WTC11 (cell line): ENCODE measurements at regions not wholly inside any gene's neighbourhood (a gene's known extent, or its start where the extent isn't known, plus 50 kb on each side); places are given as distances from the start of the nearest gene placed in this dataset.

Experiments used
- ATAC-seq: fragments of 200-7000 bp; cut with Tn5 transposase; 2 replicates; pipeline ENCODE4 v1.10.0; 2021; ENCODE audit warnings: mild to moderate bottlenecking, moderate library complexity
- CTCF ChIA-PET: fragments of 300-600 bp; sonication (Branson Sonifier 250); formaldehyde crosslinking; loops from one replicate; lab custom pipeline; 2021; ENCODE audit warnings: antibody characterized with exemption; lab: Charles Lee
- POLR2A ChIA-PET: fragments of 350-600 bp; sonication (Branson Sonifier 250); formaldehyde crosslinking; loops from one replicate; lab custom pipeline; 2021; ENCODE audit warnings: antibody characterized with exemption; lab: Charles Lee
- DNase-seq: peaks from one replicate; pipeline ENCODE4 v3.0.0; 2021; ENCODE audit warnings: low spot score
- H3K27ac Mint-ChIP-seq: 2 replicates; pipeline ENCODE4 v1.8.0; 2021; ENCODE audit warnings: mixed read lengths
- H3K27me3 Mint-ChIP-seq: 2 replicates; pipeline ENCODE4 v1.8.0; 2021; ENCODE audit warnings: low read depth, mild to moderate bottlenecking, moderate library complexity, mixed read lengths
- H3K36me3 Mint-ChIP-seq: 2 replicates; pipeline ENCODE4 v1.8.0; 2021; ENCODE audit warnings: mixed read lengths
- H3K4me1 Mint-ChIP-seq: 2 replicates; pipeline ENCODE4 v1.8.0; 2022; ENCODE audit warnings: mixed read lengths
- H3K4me3 Mint-ChIP-seq: 2 replicates; pipeline ENCODE4 v1.8.0; 2021; ENCODE audit warnings: mild to moderate bottlenecking, moderate library complexity, mixed read lengths
- H3K9me3 Mint-ChIP-seq: 2 replicates; pipeline ENCODE4 v1.8.0; 2021; ENCODE audit warnings: mixed read lengths
- ATF1 ChIP-seq: sonication (generic); formaldehyde crosslinking; IDR thresholded peaks from 2 replicates; pipeline ENCODE4 v1.8.1; 2023; ENCODE audit warnings: mild to moderate bottlenecking, moderate library complexity, missing genetic modification reagents
- CREM ChIP-seq: sonication (generic); formaldehyde crosslinking; IDR thresholded peaks from 2 replicates; pipeline ENCODE4 v1.8.1; 2022; ENCODE audit warnings: mild to moderate bottlenecking, missing genetic modification reagents, moderate library complexity
- ELF4 ChIP-seq: sonication (generic); formaldehyde crosslinking; IDR thresholded peaks from 2 replicates; pipeline ENCODE4 v1.8.1; 2022; ENCODE audit warnings: low read depth, mild to moderate bottlenecking, moderate library complexity, missing genetic modification reagents
- FOXJ3 ChIP-seq: sonication (generic); formaldehyde crosslinking; IDR thresholded peaks from 2 replicates; pipeline ENCODE4 v1.9.0; 2021; ENCODE audit warnings: missing genetic modification reagents, mild to moderate bottlenecking, borderline replicate concordance
- GTF2I ChIP-seq: fragments of 250-450 bp; sonication (Bioruptor Pico); conservative IDR thresholded peaks from 2 replicates; pipeline ENCODE4 v1.4.0; 2021; ENCODE audit warnings: mild to moderate bottlenecking
- NR1H2 ChIP-seq: sonication (generic); formaldehyde crosslinking; IDR thresholded peaks from 2 replicates; pipeline ENCODE4 v1.9.0; 2021; ENCODE audit warnings: mild to moderate bottlenecking, moderate library complexity, missing genetic modification reagents
- SOX15 ChIP-seq: fragments of 250-450 bp; sonication (Bioruptor Pico); IDR thresholded peaks from 2 replicates; pipeline ENCODE4 v1.9.0; 2021; ENCODE audit warnings: mild to moderate bottlenecking
- TEAD1 ChIP-seq: sonication (generic); formaldehyde crosslinking; IDR thresholded peaks from 2 replicates; pipeline ENCODE4 v1.8.0; 2022; ENCODE audit warnings: mild to moderate bottlenecking, missing genetic modification reagents
- TP53 ChIP-seq: sonication (generic); formaldehyde crosslinking; IDR thresholded peaks from 2 replicates; pipeline ENCODE4 v1.8.1; 2023; ENCODE audit warnings: mild to moderate bottlenecking, missing genetic modification reagents
- ZNF232 ChIP-seq: sonication (generic); formaldehyde crosslinking; IDR thresholded peaks from 2 replicates; pipeline ENCODE4 v1.8.0; 2022; ENCODE audit warnings: mild to moderate bottlenecking, missing genetic modification reagents
- ZNF396 ChIP-seq: fragments of 250-450 bp; sonication (Bioruptor Pico); IDR thresholded peaks from 2 replicates; pipeline ENCODE4 v1.8.0; 2021; ENCODE audit warnings: mild to moderate bottlenecking, moderate library complexity, borderline replicate concordance
- ZNF423 ChIP-seq: fragments of 250-450 bp; sonication (Bioruptor Pico); IDR thresholded peaks from 2 replicates; pipeline ENCODE4 v2.1.2; 2022; ENCODE audit warnings: mild to moderate bottlenecking, moderate library complexity
- TF ChIP-seq, protein P1 (sequence below): sonication (generic); formaldehyde crosslinking; IDR thresholded peaks from 2 replicates; pipeline ENCODE4 v1.8.0; 2022; ENCODE audit warnings: mild to moderate bottlenecking, missing genetic modification reagents
- TF ChIP-seq, protein P2 (sequence below): sonication (generic); formaldehyde crosslinking; IDR thresholded peaks from 2 replicates; pipeline ENCODE4 v1.8.0; 2022; ENCODE audit warnings: mild to moderate bottlenecking, missing genetic modification reagents
- TF ChIP-seq, protein P3 (sequence below): sonication (generic); formaldehyde crosslinking; IDR thresholded peaks from 2 replicates; pipeline ENCODE4 v1.8.1; 2023; ENCODE audit warnings: mild to moderate bottlenecking, missing genetic modification reagents
- TF ChIP-seq, protein P4 (sequence below): sonication (generic); formaldehyde crosslinking; IDR thresholded peaks from 2 replicates; pipeline ENCODE4 v1.8.0; 2022; ENCODE audit warnings: mild to moderate bottlenecking, missing genetic modification reagents
- TF ChIP-seq, protein P5 (sequence below): fragments of 200-600 bp; IDR thresholded peaks from 2 replicates; pipeline ENCODE4 v1.8.0; 2022; ENCODE audit warnings: antibody characterized with exemption
- TF ChIP-seq, protein P6 (sequence below): sonication (generic); formaldehyde crosslinking; IDR thresholded peaks from 2 replicates; pipeline ENCODE4 v1.8.1; 2022; ENCODE audit warnings: missing genetic modification reagents, borderline replicate concordance
- TF ChIP-seq, protein P7 (sequence below): sonication (generic); formaldehyde crosslinking; IDR thresholded peaks from 2 replicates; pipeline ENCODE4 v1.8.0; 2023; ENCODE audit warnings: mild to moderate bottlenecking, missing genetic modification reagents
- TF ChIP-seq, protein P8 (sequence below): sonication (generic); formaldehyde crosslinking; IDR thresholded peaks from 2 replicates; pipeline ENCODE4 v1.8.1; 2023; ENCODE audit warnings: mild to moderate bottlenecking, missing genetic modification reagents

DNA sequence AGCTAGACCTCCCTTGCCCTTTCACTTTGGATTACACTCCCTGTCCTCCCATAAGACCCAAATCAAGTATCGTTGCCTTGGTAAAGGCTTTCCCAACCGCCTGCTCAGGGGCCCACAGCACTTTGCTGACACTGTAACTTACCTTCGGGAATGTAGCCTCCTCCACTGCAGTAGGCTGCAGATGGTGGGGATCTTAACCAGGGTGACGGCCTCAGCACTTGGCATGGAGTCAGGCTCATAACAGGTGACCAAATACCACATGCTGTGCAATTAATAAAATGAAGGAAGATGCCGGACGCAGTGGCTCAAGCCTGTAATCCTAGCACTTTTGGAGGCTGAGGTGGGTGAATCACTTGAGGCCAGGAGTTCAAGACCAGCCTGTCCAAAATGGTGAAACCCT lies 88.7 kb upstream of the IRF2BP2 start:
- CTCF ChIA-PET = no interaction called here
- H3K36me3 Mint-ChIP-seq = no peaks in the 10 kb centered on the region
- no peak overlapping the region for H3K4me3 Mint-ChIP-seq
- no peaks in the 10 kb centered on the region for H3K27me3 Mint-ChIP-seq
- no peak for ATAC-seq
- no peak overlapping the region for H3K27ac Mint-ChIP-seq
- H3K4me1 Mint-ChIP-seq = no peaks in the 10 kb centered on the region
- H3K9me3 Mint-ChIP-seq = no peaks in the 10 kb centered on the region
- no peak for DNase-seq
- POLR2A ChIA-PET = no interaction called here
- TF ChIP-seq ZNF396 (no peak), FOXJ3 (CRISPR knock-in tag) (no peak), ATF1 (no peak), ZNF232 (CRISPR knock-in tag) (no peak), TP53 (no peak), NR1H2 (CRISPR knock-in tag) (no peak), TEAD1 (CRISPR knock-in tag) (no peak), GTF2I (CRISPR knock-in tag) (no peak), CREM (CRISPR knock-in tag) (no peak), SOX15 (CRISPR knock-in tag) (no peak), ZNF423 (no peak), ELF4 (CRISPR knock-in tag) (no peak)
- TF ChIP-seq, protein P1, sequence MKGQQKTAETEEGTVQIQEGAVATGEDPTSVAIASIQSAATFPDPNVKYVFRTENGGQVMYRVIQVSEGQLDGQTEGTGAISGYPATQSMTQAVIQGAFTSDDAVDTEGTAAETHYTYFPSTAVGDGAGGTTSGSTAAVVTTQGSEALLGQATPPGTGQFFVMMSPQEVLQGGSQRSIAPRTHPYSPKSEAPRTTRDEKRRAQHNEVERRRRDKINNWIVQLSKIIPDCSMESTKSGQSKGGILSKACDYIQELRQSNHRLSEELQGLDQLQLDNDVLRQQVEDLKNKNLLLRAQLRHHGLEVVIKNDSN (CRISPR knock-in tag) = no peak
- TF ChIP-seq, protein P2, sequence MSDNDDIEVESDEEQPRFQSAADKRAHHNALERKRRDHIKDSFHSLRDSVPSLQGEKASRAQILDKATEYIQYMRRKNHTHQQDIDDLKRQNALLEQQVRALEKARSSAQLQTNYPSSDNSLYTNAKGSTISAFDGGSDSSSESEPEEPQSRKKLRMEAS (CRISPR knock-in tag) = no peak
- TF ChIP-seq, protein P3, sequence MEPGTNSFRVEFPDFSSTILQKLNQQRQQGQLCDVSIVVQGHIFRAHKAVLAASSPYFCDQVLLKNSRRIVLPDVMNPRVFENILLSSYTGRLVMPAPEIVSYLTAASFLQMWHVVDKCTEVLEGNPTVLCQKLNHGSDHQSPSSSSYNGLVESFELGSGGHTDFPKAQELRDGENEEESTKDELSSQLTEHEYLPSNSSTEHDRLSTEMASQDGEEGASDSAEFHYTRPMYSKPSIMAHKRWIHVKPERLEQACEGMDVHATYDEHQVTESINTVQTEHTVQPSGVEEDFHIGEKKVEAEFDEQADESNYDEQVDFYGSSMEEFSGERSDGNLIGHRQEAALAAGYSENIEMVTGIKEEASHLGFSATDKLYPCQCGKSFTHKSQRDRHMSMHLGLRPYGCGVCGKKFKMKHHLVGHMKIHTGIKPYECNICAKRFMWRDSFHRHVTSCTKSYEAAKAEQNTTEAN = no peak
- TF ChIP-seq, protein P4, sequence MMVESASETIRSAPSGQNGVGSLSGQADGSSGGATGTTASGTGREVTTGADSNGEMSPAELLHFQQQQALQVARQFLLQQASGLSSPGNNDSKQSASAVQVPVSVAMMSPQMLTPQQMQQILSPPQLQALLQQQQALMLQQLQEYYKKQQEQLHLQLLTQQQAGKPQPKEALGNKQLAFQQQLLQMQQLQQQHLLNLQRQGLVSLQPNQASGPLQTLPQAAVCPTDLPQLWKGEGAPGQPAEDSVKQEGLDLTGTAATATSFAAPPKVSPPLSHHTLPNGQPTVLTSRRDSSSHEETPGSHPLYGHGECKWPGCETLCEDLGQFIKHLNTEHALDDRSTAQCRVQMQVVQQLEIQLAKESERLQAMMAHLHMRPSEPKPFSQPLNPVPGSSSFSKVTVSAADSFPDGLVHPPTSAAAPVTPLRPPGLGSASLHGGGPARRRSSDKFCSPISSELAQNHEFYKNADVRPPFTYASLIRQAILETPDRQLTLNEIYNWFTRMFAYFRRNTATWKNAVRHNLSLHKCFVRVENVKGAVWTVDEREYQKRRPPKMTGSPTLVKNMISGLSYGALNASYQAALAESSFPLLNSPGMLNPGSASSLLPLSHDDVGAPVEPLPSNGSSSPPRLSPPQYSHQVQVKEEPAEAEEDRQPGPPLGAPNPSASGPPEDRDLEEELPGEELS = no peak
- TF ChIP-seq, protein P5, sequence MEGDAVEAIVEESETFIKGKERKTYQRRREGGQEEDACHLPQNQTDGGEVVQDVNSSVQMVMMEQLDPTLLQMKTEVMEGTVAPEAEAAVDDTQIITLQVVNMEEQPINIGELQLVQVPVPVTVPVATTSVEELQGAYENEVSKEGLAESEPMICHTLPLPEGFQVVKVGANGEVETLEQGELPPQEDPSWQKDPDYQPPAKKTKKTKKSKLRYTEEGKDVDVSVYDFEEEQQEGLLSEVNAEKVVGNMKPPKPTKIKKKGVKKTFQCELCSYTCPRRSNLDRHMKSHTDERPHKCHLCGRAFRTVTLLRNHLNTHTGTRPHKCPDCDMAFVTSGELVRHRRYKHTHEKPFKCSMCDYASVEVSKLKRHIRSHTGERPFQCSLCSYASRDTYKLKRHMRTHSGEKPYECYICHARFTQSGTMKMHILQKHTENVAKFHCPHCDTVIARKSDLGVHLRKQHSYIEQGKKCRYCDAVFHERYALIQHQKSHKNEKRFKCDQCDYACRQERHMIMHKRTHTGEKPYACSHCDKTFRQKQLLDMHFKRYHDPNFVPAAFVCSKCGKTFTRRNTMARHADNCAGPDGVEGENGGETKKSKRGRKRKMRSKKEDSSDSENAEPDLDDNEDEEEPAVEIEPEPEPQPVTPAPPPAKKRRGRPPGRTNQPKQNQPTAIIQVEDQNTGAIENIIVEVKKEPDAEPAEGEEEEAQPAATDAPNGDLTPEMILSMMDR = no peak
- TF ChIP-seq, protein P6, sequence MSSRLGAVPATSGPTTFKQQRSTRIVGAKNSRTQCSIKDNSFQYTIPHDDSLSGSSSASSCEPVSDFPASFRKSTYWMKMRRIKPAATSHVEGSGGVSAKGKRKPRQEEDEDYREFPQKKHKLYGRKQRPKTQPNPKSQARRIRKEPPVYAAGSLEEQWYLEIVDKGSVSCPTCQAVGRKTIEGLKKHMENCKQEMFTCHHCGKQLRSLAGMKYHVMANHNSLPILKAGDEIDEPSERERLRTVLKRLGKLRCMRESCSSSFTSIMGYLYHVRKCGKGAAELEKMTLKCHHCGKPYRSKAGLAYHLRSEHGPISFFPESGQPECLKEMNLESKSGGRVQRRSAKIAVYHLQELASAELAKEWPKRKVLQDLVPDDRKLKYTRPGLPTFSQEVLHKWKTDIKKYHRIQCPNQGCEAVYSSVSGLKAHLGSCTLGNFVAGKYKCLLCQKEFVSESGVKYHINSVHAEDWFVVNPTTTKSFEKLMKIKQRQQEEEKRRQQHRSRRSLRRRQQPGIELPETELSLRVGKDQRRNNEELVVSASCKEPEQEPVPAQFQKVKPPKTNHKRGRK (CRISPR knock-in tag) = no peak
- TF ChIP-seq, protein P7, sequence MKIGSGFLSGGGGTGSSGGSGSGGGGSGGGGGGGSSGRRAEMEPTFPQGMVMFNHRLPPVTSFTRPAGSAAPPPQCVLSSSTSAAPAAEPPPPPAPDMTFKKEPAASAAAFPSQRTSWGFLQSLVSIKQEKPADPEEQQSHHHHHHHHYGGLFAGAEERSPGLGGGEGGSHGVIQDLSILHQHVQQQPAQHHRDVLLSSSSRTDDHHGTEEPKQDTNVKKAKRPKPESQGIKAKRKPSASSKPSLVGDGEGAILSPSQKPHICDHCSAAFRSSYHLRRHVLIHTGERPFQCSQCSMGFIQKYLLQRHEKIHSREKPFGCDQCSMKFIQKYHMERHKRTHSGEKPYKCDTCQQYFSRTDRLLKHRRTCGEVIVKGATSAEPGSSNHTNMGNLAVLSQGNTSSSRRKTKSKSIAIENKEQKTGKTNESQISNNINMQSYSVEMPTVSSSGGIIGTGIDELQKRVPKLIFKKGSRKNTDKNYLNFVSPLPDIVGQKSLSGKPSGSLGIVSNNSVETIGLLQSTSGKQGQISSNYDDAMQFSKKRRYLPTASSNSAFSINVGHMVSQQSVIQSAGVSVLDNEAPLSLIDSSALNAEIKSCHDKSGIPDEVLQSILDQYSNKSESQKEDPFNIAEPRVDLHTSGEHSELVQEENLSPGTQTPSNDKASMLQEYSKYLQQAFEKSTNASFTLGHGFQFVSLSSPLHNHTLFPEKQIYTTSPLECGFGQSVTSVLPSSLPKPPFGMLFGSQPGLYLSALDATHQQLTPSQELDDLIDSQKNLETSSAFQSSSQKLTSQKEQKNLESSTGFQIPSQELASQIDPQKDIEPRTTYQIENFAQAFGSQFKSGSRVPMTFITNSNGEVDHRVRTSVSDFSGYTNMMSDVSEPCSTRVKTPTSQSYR (CRISPR knock-in tag) = no peak
- TF ChIP-seq, protein P8, sequence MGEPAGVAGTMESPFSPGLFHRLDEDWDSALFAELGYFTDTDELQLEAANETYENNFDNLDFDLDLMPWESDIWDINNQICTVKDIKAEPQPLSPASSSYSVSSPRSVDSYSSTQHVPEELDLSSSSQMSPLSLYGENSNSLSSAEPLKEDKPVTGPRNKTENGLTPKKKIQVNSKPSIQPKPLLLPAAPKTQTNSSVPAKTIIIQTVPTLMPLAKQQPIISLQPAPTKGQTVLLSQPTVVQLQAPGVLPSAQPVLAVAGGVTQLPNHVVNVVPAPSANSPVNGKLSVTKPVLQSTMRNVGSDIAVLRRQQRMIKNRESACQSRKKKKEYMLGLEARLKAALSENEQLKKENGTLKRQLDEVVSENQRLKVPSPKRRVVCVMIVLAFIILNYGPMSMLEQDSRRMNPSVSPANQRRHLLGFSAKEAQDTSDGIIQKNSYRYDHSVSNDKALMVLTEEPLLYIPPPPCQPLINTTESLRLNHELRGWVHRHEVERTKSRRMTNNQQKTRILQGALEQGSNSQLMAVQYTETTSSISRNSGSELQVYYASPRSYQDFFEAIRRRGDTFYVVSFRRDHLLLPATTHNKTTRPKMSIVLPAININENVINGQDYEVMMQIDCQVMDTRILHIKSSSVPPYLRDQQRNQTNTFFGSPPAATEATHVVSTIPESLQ (CRISPR knock-in tag) = no peak
